ENCODE measurements at regions not wholly inside any gene's neighbourhood (a gene's known extent, or its start where the extent isn't known, plus 50 kb on each side); places are given as distances from the start of the nearest gene placed in this dataset.

- Histone ChIP-seq H4K20me1 (ENCODE audit: control insufficient read depth, insufficient read depth) (no peaks in the 10 kb centered on the region), H3K9me3 (replicated peaks; ENCODE audit: control insufficient read depth, insufficient read depth, low read length) (no peaks in the 10 kb centered on the region), H3K36me3 (ENCODE audit: control insufficient read depth in 2 of 2, insufficient read depth in 2 of 2, low read length in 1 of 2) (no peaks in the 10 kb centered on the region), H3K9ac (ENCODE audit: control insufficient read depth, insufficient read depth, low read length) (no peak overlapping the region), H3K4me1 (ENCODE audit: control insufficient read depth, insufficient read depth, low read length) (no peaks in the 10 kb centered on the region), H3K79me2 (ENCODE audit: control insufficient read depth, insufficient read depth, low read length) (no peaks in the 10 kb centered on the region), H2AFZ (ENCODE audit: control insufficient read depth, low read depth, low read length) (no peak overlapping the region), H3K27me3 (replicated peaks in 1 of 2; ENCODE audit: control insufficient read depth in 2 of 2, insufficient read depth in 2 of 2, low read length in 1 of 2) (no peaks in the 10 kb centered on the region), H3K27ac (ENCODE audit: control insufficient read depth, insufficient read depth) (no peak overlapping the region), H3K4me2 (ENCODE audit: control insufficient read depth, insufficient read depth) (no peak overlapping the region), H3K4me3 (no peak overlapping the region)
- no peak for FAIRE-seq
- ChIA-PET SMC1A (ENCODE audit: uncharacterized antibody, unreplicated experiment) (interaction anchor here (0.7 kb wide), 1 partner anchor 56 kb away, joined by 3 read pairs; no protein-coding TSS in a partner anchor), RAD21 (ENCODE audit: unreplicated experiment) (no interaction called here), POLR2A (no interaction called here), CTCF (interaction anchor here (0.6 kb wide), 1 partner anchor 294 kb away, joined by 3 read pairs; no protein-coding TSS in a partner anchor)
- intact Hi-C loops (cut with micrococcal nuclease; ENCODE audit: unreplicated experiment) (loop anchor here (10.0 kb wide), 1 partner anchor 83 kb away; no protein-coding TSS in a partner anchor), in situ Hi-C loops (cut with MboI) (no loop called here)
- no peak for ATAC-seq
- no peak for DNase-seq (ENCODE audit: low read depth, low spot score)
- TF ChIP-seq E4F1 (IDR thresholded peaks at IDR 0.05; ENCODE audit: borderline replicate concordance, partially characterized antibody) (no peak), RAD51 (IDR thresholded peaks at IDR 0.05) (no peak), RBBP5 (conservative IDR thresholded peaks at IDR 0.05) (no peak), ZBED1 (IDR thresholded peaks at IDR 0.05; ENCODE audit: borderline replicate concordance) (no peak), WRNIP1 (IDR thresholded peaks at IDR 0.05; ENCODE audit: borderline replicate concordance, low read depth, low read length) (no peak), DPF2 (IDR thresholded peaks at IDR 0.05) (no peak), KAT2A (conservative IDR thresholded peaks at IDR 0.05; ENCODE audit: control insufficient read depth, low read depth, low read length) (no peak), ZSCAN29 (IDR thresholded peaks at IDR 0.05) (no peak)
- BruUV-seq (replicated peaks) = no TSS peak
These were observed 465.5 kb downstream of the CDH2 start for GRCh38 chr18:27711382-27711781.

Measured in GM12878 (cell line).